Stimulated activated CD4-positive, alpha-beta T cell treated with anti-CD3 and anti-CD28 coated beads, Interleukin-1b, Interleukin-23, amount 100 ng/mL, for 48 hours (primary cell): ENCODE measurements at regions not wholly inside any gene's neighbourhood (a gene's known extent, or its start where the extent isn't known, plus 50 kb on each side); places are given as distances from the start of the nearest gene placed in this dataset.
"Not testable (repeated sequence)": the region's sequence is repeated elsewhere in the genome, so short reads cannot be mapped to it uniquely, and the experiment has no call there.

Experiments used
- DNase-seq: peaks from one replicate; pipeline ENCODE4 v3.0.0-alpha.2; 2020

GRCh38 chr3:169029674-169030285 is 633.7 kb downstream of the MECOM start:
- no peak for DNase-seq

GRCh38 chr3:169028716-169029115 is 634.8 kb downstream of the MECOM start:
- DNase-seq = no peak

GRCh38 chr3:169026543-169027182 is 636.8 kb downstream of the MECOM start:
- no peak for DNase-seq

GRCh38 chr3:169022457-169022856 is 641.1 kb downstream of the MECOM start:
- no peak for DNase-seq

- DNase-seq = no peak
Measured at GRCh38 chr3:169020371-169020770, 643.1 kb downstream of the MECOM start.

GRCh38 chr3:169009453-169009852 is 654.1 kb downstream of the MECOM start:
- DNase-seq = no peak

GRCh38 chr3:169008776-169009358 is 654.6 kb downstream of the MECOM start:
- DNase-seq = no peak

- DNase-seq = no peak
Measured at GRCh38 chr3:169007145-169007544, 656.4 kb downstream of the MECOM start.

- not testable (repeated sequence) for DNase-seq
Measured at GRCh38 chr3:169006398-169006797, 657.1 kb downstream of the MECOM start.

GRCh38 chr3:169002689-169003088 is 660.8 kb downstream of the MECOM start:
- no peak for DNase-seq

GRCh38 chr3:168998792-168999191 is 664.7 kb downstream of the MECOM start:
- no peak for DNase-seq

- no peak for DNase-seq
Measured at GRCh38 chr3:168997488-168997887, 666.0 kb downstream of the MECOM start.

- no peak for DNase-seq
Measured at GRCh38 chr3:168996622-168997021, 666.9 kb downstream of the MECOM start.

- DNase-seq = no peak
Measured at GRCh38 chr3:168995129-168995528, 668.4 kb downstream of the MECOM start.

- DNase-seq = no peak
Measured at GRCh38 chr3:168991803-168992202, 671.7 kb downstream of the MECOM start.

- no peak for DNase-seq
Measured at GRCh38 chr3:168990621-168991020, 672.9 kb downstream of the MECOM start.

- no peak for DNase-seq
Measured at GRCh38 chr3:168990134-168990533, 673.4 kb downstream of the MECOM start.

- no peak for DNase-seq
Measured at GRCh38 chr3:168989396-168989795, 674.1 kb downstream of the MECOM start.

- no peak for DNase-seq
Measured at GRCh38 chr3:168988853-168989252, 674.7 kb downstream of the MECOM start.

GRCh38 chr3:168984872-168985271 is 678.6 kb downstream of the MECOM start:
- no peak for DNase-seq

GRCh38 chr3:168983046-168983445 is 680.5 kb downstream of the MECOM start:
- DNase-seq = no peak

- no peak for DNase-seq
Measured at GRCh38 chr3:168981396-168981795, 682.1 kb downstream of the MECOM start.

GRCh38 chr3:168977716-168978374 is 685.7 kb downstream of the MECOM start:
- DNase-seq = no peak

- no peak for DNase-seq
Measured at GRCh38 chr3:168976969-168977368, 686.5 kb downstream of the MECOM start.
